K562 (cell line): ENCODE measurements at regions not wholly inside any gene's neighbourhood (a gene's known extent, or its start where the extent isn't known, plus 50 kb on each side); places are given as distances from the start of the nearest gene placed in this dataset.

Source experiments
- ATAC-seq: fragments of 200-7000 bp; cut with Tn5 transposase; 3 replicates; pipeline ENCODE4 v1.9.1; 2020; ENCODE audit warnings: moderate library complexity
- BruUV-seq: library from RNA; stranded (reverse); fragments of 400-500 nt; replicated peaks from 2 replicates; lab custom pipeline; 2021; lab: Mats Ljungman, UMichigan
- CTCF ChIA-PET: fragments of 300-600 bp; formaldehyde crosslinking; extraction: SDS; loops from one replicate; lab custom pipeline; 2021; ENCODE audit warnings: low intra/inter-chr PET ratio; lab: Yijun Ruan, JAX
- POLR2A ChIA-PET: fragments of 300-600, 350-650 bp; sonication (Branson Sonifier 250); formaldehyde crosslinking; extraction: SDS; loops from one replicate; lab custom pipeline; 2021; ENCODE audit warnings: antibody characterized with exemption, inconsistent platforms; lab: Yijun Ruan, JAX
- DNase-seq, 4 experiments: peaks; one replicate each; pipeline versions ENCODE4 v3.0.0 to v3.0.0-alpha.2; 2011 to 2018; ENCODE audit warnings: low spot score in 3 of 4, mixed read lengths in 3 of 4; ENCODE audit errors: extremely low read depth in 1 of 4
- FAIRE-seq: peaks from 2 replicates; lab custom pipeline; 2011; peaks lifted over from hg19 to GRCh38; lab: Jason Lieb, UNC
- H2AFZ ChIP-seq: 2 replicates; pipeline ENCODE4 v1.6.0; 2011; ENCODE audit warnings: low read depth, low read length, control low read depth, inconsistent platforms
- H3K27ac ChIP-seq: fragments of 200-600 bp; 3 replicates; pipeline ENCODE4 v1.8.0; 2011; ENCODE audit warnings: low read depth, mild to moderate bottlenecking, control low read depth, inconsistent platforms, low read length, moderate library complexity, mixed read lengths; ENCODE audit errors: extremely low read depth
- H3K27me3 ChIP-seq, 2 experiments: fragments of 300-600 bp in 1 of 2; 2 replicates in 1 of 2; 3 replicates in 1 of 2; pipeline versions ENCODE4 v1.6.0 to v1.8.0; 2011; ENCODE audit warnings: inconsistent platforms in 2 of 2, low read length in 2 of 2, mild to moderate bottlenecking in 1 of 2, mixed read lengths in 1 of 2, moderate library complexity in 1 of 2; ENCODE audit not compliant: control insufficient read depth in 2 of 2, insufficient read depth in 2 of 2
- H3K36me3 ChIP-seq: fragments of 300-600 bp; 3 replicates; pipeline ENCODE4 v1.8.0; 2011; ENCODE audit warnings: mild to moderate bottlenecking, low read length, inconsistent platforms; ENCODE audit not compliant: control insufficient read depth, insufficient read depth
- H3K4me1 ChIP-seq, 2 experiments: fragments of 200-600 bp in 1 of 2; replicated peaks in 1 of 2; 2 replicates in 1 of 2; 3 replicates in 1 of 2; pipeline versions ENCODE4 v1.5.1 to v1.8.0; 2011; ENCODE audit warnings: inconsistent platforms in 2 of 2, low read length in 2 of 2, mild to moderate bottlenecking in 1 of 2, mixed read lengths in 1 of 2, moderate library complexity in 1 of 2; ENCODE audit not compliant: control insufficient read depth in 2 of 2, insufficient read depth in 2 of 2
- H3K4me2 ChIP-seq: 2 replicates; pipeline ENCODE4 v1.6.1; 2011; ENCODE audit warnings: low read length, control low read depth, inconsistent platforms, mixed read lengths; ENCODE audit not compliant: insufficient read depth
- H3K4me3 ChIP-seq: fragments of 200-600 bp; sonication (generic), shearing (Covaris generic); 2 replicates; pipeline ENCODE4 v1.5.1; 2016; ENCODE audit warnings: control low read depth, inconsistent platforms
- H3K79me2 ChIP-seq: fragments of 200-600 bp; 3 replicates; pipeline ENCODE4 v1.8.0; 2011; ENCODE audit warnings: low read length, inconsistent platforms; ENCODE audit not compliant: control insufficient read depth, insufficient read depth
- H3K9ac ChIP-seq, 2 experiments: 2 replicates each; pipeline versions ENCODE4 v1.6.0 to v1.6.1; 2011; ENCODE audit warnings: low read depth in 2 of 2, low read length in 2 of 2, control low read depth in 1 of 2, inconsistent platforms in 1 of 2, mild to moderate bottlenecking in 1 of 2, mixed read lengths in 1 of 2; ENCODE audit not compliant: insufficient read depth in 1 of 2
- H3K9me1 ChIP-seq: one replicate; pipeline ENCODE4 v1.6.0; 2011; ENCODE audit warnings: inconsistent platforms, mild to moderate bottlenecking, low read length, moderate library complexity; ENCODE audit not compliant: control insufficient read depth, insufficient read depth
- H3K9me3 ChIP-seq: replicated peaks from 2 replicates; pipeline ENCODE4 v1.5.1; 2011; ENCODE audit warnings: low read depth, low read length, inconsistent platforms; ENCODE audit not compliant: control insufficient read depth, insufficient read depth
- H4K20me1 ChIP-seq: replicated peaks from 2 replicates; pipeline ENCODE4 v1.6.1; 2011; ENCODE audit warnings: low read length, inconsistent platforms, mixed read lengths; ENCODE audit not compliant: control insufficient read depth, insufficient read depth
- BACH1 ChIP-seq: fragments of 200-800 bp; sonication (Bioruptor generic); IDR thresholded peaks from 2 replicates; pipeline ENCODE4 v1.6.1; 2016; ENCODE audit warnings: missing genetic modification characterization, missing compliant biosample characterization
- BRD9 ChIP-seq: fragments of 450-650 bp; IDR thresholded peaks from 2 replicates; pipeline ENCODE4 v1.6.1; 2018; ENCODE audit warnings: low read depth; ENCODE audit not compliant: partially characterized antibody
- CBX1 ChIP-seq: sonication (generic); IDR thresholded peaks from 2 replicates; pipeline ENCODE4 v1.6.1; 2016; ENCODE audit warnings: antibody characterized with exemption, low read depth, mild to moderate bottlenecking
- CEBPB ChIP-seq: fragments of 450-650 bp; IDR thresholded peaks from 2 replicates; pipeline ENCODE4 v1.6.1; 2016; ENCODE audit warnings: missing genetic modification characterization, missing compliant biosample characterization
- CGGBP1 ChIP-seq: fragments of 250-450 bp; sonication (Bioruptor Pico); IDR thresholded peaks from 2 replicates; pipeline ENCODE4 v1.9.0; 2021; ENCODE audit warnings: mild to moderate bottlenecking
- DACH1 ChIP-seq: fragments of 450-650 bp; IDR thresholded peaks from 2 replicates; pipeline ENCODE4 v1.6.1; 2018; ENCODE audit not compliant: partially characterized antibody
- FOXM1 ChIP-seq, 2 experiments: fragments of 450-650 bp in 1 of 2; sonication (generic) in 1 of 2; formaldehyde crosslinking in 1 of 2; IDR thresholded peaks; 2 replicates each; pipeline versions ENCODE4 v1.6.1 to v1.9.0; 2017 to 2022; ENCODE audit warnings: low read depth in 2 of 2, mild to moderate bottlenecking in 2 of 2, missing genetic modification reagents in 1 of 2, moderate library complexity in 1 of 2
- GTF2F1 ChIP-seq: IDR thresholded peaks from 2 replicates; pipeline ENCODE4 v1.6.1; 2011; ENCODE audit warnings: low read depth, low read length, improper control_type of control experiment
- MTF1 ChIP-seq: fragments of 250-450 bp; sonication (Bioruptor Pico); IDR thresholded peaks from 2 replicates; pipeline ENCODE4 v1.9.0; 2021; ENCODE audit warnings: moderate library complexity, mild to moderate bottlenecking, inconsistent platforms, borderline replicate concordance
- NFRKB ChIP-seq: fragments of 450-650 bp; IDR thresholded peaks from 2 replicates; pipeline ENCODE4 v1.6.1; 2016; ENCODE audit warnings: low read depth
- SREBF2 ChIP-seq: sonication (generic); formaldehyde crosslinking; IDR thresholded peaks from 2 replicates; pipeline ENCODE4 v1.4.0; 2020; ENCODE audit warnings: mild to moderate bottlenecking, missing genetic modification reagents
- TFAP4 ChIP-seq: sonication (generic); formaldehyde crosslinking; IDR thresholded peaks from 2 replicates; pipeline ENCODE4 v1.8.0; 2022; ENCODE audit warnings: missing genetic modification reagents, mild to moderate bottlenecking, moderate library complexity, borderline replicate concordance
- ZFX ChIP-seq: sonication (generic); formaldehyde crosslinking; IDR thresholded peaks from 2 replicates; pipeline ENCODE4 v1.8.0; 2022; ENCODE audit warnings: mild to moderate bottlenecking, missing genetic modification reagents, moderate library complexity
- ZNF551 ChIP-seq: fragments of 250-450 bp; sonication (Bioruptor Pico); IDR thresholded peaks from 2 replicates; pipeline ENCODE4 v1.5.0; 2021; ENCODE audit warnings: mild to moderate bottlenecking, moderate library complexity
- ZNF584 ChIP-seq: fragments of 200-800 bp; sonication (Bioruptor generic); IDR thresholded peaks from 2 replicates; pipeline ENCODE4 v1.6.1; 2016; ENCODE audit warnings: low read depth, mild to moderate bottlenecking, missing genetic modification characterization, missing compliant biosample characterization
- ZNF740 ChIP-seq, 3 experiments: fragments of 200-800 bp in 1 of 3; sonication (Bioruptor generic) in 1 of 3; sonication (generic) in 1 of 3; formaldehyde crosslinking in 1 of 3; IDR thresholded peaks; 2 replicates each; pipeline versions ENCODE4 v1.6.1 to v1.8.0; 2016 to 2022; ENCODE audit warnings: mild to moderate bottlenecking in 2 of 3, missing compliant biosample characterization in 2 of 3, missing genetic modification characterization in 2 of 3, missing genetic modification reagents in 1 of 3
- WGBS: fragments of 100-300 bp; shearing (Covaris generic); methylation state at CpG from one replicate; pipeline ENCODE4 v1.1.6; 2016; ENCODE audit warnings: low coverage, mixed read lengths; ENCODE audit not compliant: insufficient coverage; ENCODE audit errors: missing lambda C conversion rate; 5-methylcytosine and 5-hydroxymethylcytosine counted together
- in situ Hi-C: fragments of 300-500 bp; cut with MboI; formaldehyde crosslinking; loops from 4 replicates; pipeline ENCODE4 v1.15.0; 2018; ENCODE audit warnings: inconsistent platforms, mixed read lengths
- intact Hi-C: fragments of 100-400 bp; cut with micrococcal nuclease; formaldehyde crosslinking; loops from 2 replicates; pipeline ENCODE4 v1.14.2; 2022

GRCh38 chr2:224281374-224281773, 120.5 kb downstream of the FAM124B start:
- no peak overlapping the region for H3K27ac ChIP-seq
- no peaks in the 10 kb centered on the region for H3K79me2 ChIP-seq
- no peak overlapping the region for H3K9ac ChIP-seq
- H2AFZ ChIP-seq: no peak overlapping the region
- intact Hi-C loops: no loop called here
- no peak for ATAC-seq
- no peaks in the 10 kb centered on the region for H3K9me1 ChIP-seq
- no TSS peak for BruUV-seq
- no peaks in the 10 kb centered on the region for H3K9me3 ChIP-seq
- H3K4me3 ChIP-seq: no peak overlapping the region
- WGBS: 0% methylated on average over 1 of the region's 2 CpGs
- CTCF ChIA-PET: no interaction called here
- TF ChIP-seq GTF2F1 (no peak), BRD9 (no peak), CEBPB (tag) (no peak), DACH1 (peak; percentile 90), FOXM1 (IDR thresholded peaks at IDR 0.05; ENCODE audit: low read depth) (no peak), FOXM1 (CRISPR knock-in tag; IDR thresholded peaks at IDR 0.05; ENCODE audit: low read depth) (no peak), ZNF551 (no peak), BACH1 (tag) (no peak)
- TF ChIP-seq, all 486 proteins: peak for 1
- no peak for DNase-seq
- Histone ChIP-seq H4K20me1 (no peaks in the 10 kb centered on the region), H3K36me3 (no peaks in the 10 kb centered on the region), H3K27me3 (no peaks in the 10 kb centered on the region), H3K4me2 (no peak overlapping the region), H3K4me1 (no peaks in the 10 kb centered on the region)
- POLR2A ChIA-PET: no interaction called here
- no peak for FAIRE-seq
- in situ Hi-C loops: loop anchor here (10.0 kb wide), 1 partner anchor 287 kb away; no protein-coding TSS in a partner anchor

- ChIA-PET CTCF (no interaction called here), POLR2A (no interaction called here)
- no TSS peak for BruUV-seq
- in situ Hi-C loops: no loop called here
- FAIRE-seq (no peak), DNase-seq (no peak), ATAC-seq (no peak)
- no peak overlapping the region for H2AFZ ChIP-seq
- H3K79me2 ChIP-seq: no peaks in the 10 kb centered on the region
- no peaks in the 10 kb centered on the region for H4K20me1 ChIP-seq
- no peak overlapping the region for H3K9ac ChIP-seq
- no peaks in the 10 kb centered on the region for H3K9me1 ChIP-seq
- H3K36me3 ChIP-seq: no peaks in the 10 kb centered on the region
- H3K27me3 ChIP-seq: no peaks in the 10 kb centered on the region
- WGBS: 0% methylated on average over 2 of the region's 3 CpGs
- no peak overlapping the region for H3K4me3 ChIP-seq
- no peaks in the 10 kb centered on the region for H3K9me3 ChIP-seq
- no peaks in the 10 kb centered on the region for H3K4me1 ChIP-seq
- intact Hi-C loops: no loop called here
- no peak overlapping the region for H3K27ac ChIP-seq
- no peak overlapping the region for H3K4me2 ChIP-seq
- TF ChIP-seq ZNF740 (CRISPR knock-in tag; IDR thresholded peaks at IDR 0.05): no peak
- no peak for TF ChIP-seq ZNF740 (tag; IDR thresholded peaks at IDR 0.05)
- TF ChIP-seq ZNF584 (CRISPR knock-in tag): no peak
- TF ChIP-seq CGGBP1 (CRISPR knock-in tag): no peak
- no peak for TF ChIP-seq TFAP4
- TF ChIP-seq CBX1: no peak
- no peak for TF ChIP-seq SREBF2 (CRISPR knock-in tag)
- no peak for TF ChIP-seq MTF1 (CRISPR knock-in tag)
- no peak for TF ChIP-seq NFRKB
- TF ChIP-seq ZFX: no peak
Measured at GRCh38 chr2:224278531-224278930, 123.4 kb downstream of the FAM124B start.
